DOHH2 (cell line): ENCODE measurements at regions not wholly inside any gene's neighbourhood (a gene's known extent, or its start where the extent isn't known, plus 50 kb on each side); places are given as distances from the start of the nearest gene placed in this dataset.

Experiments used
- H3F3A ChIP-seq: fragments of 200-600 bp; sonication (generic), shearing (Covaris generic); 2 replicates; pipeline ENCODE4 v1.6.0; 2016; ENCODE audit warnings: antibody characterized with exemption, mild to moderate bottlenecking; ENCODE audit not compliant: control insufficient read depth, insufficient read depth
- H3K27ac ChIP-seq: fragments of 200-600 bp; sonication (generic); 2 replicates; pipeline ENCODE4 v1.5.1; 2014; ENCODE audit warnings: low read depth, mild to moderate bottlenecking, low read length, moderate library complexity
- H3K27me3 ChIP-seq: fragments of 200-600 bp; sonication (generic); 2 replicates; pipeline ENCODE4 v1.6.1; 2014; ENCODE audit warnings: mild to moderate bottlenecking, low read length, mixed read lengths; ENCODE audit not compliant: control insufficient read depth
- H3K36me3 ChIP-seq: fragments of 200-600 bp; sonication (generic); 2 replicates; pipeline ENCODE4 v1.6.1; 2014; ENCODE audit warnings: mild to moderate bottlenecking, low read length, moderate library complexity, mixed read lengths; ENCODE audit not compliant: control insufficient read depth
- H3K4me1 ChIP-seq: fragments of 200-600 bp; sonication (generic); 2 replicates; pipeline ENCODE4 v1.6.1; 2014; ENCODE audit warnings: mild to moderate bottlenecking, low read length, mixed read lengths; ENCODE audit not compliant: control insufficient read depth
- H3K4me2 ChIP-seq: fragments of 200-600 bp; sonication (generic); 2 replicates; pipeline ENCODE4 v1.6.0; 2014; ENCODE audit warnings: mild to moderate bottlenecking, low read length, moderate library complexity
- H3K4me3 ChIP-seq: fragments of 200-600 bp; sonication (generic); 2 replicates; pipeline ENCODE4 v1.5.1; 2014; ENCODE audit warnings: mild to moderate bottlenecking, low read length, mixed read lengths
- H3K79me2 ChIP-seq: fragments of 200-600 bp; sonication (generic); 2 replicates; pipeline ENCODE4 v1.6.1; 2014; ENCODE audit warnings: mild to moderate bottlenecking, low read length, mixed read lengths; ENCODE audit not compliant: control insufficient read depth
- H3K9me2 ChIP-seq: fragments of 200-600 bp; sonication (generic); replicated peaks from 2 replicates; pipeline ENCODE4 v1.6.1; 2014; ENCODE audit warnings: mild to moderate bottlenecking, low read length, mixed read lengths; ENCODE audit not compliant: control insufficient read depth
- H3K9me3 ChIP-seq: fragments of 200-600 bp; sonication (generic); 2 replicates; pipeline ENCODE4 v1.6.1; 2014; ENCODE audit warnings: antibody characterized with exemption, low read length, mixed read lengths; ENCODE audit not compliant: control insufficient read depth, insufficient read depth
- H4K20me1 ChIP-seq: fragments of 200-600 bp; sonication (generic); 2 replicates; pipeline ENCODE4 v1.6.0; 2014; ENCODE audit warnings: low read depth, mild to moderate bottlenecking, antibody characterized with exemption, low read length, moderate library complexity; ENCODE audit not compliant: control insufficient read depth, insufficient read depth
- CTCF ChIP-seq: fragments of 200-600 bp; sonication (generic); IDR thresholded peaks from one replicate; pipeline ENCODE4 v1.5.1; 2014; ENCODE audit warnings: antibody characterized with exemption, mild to moderate bottlenecking, low read depth, low read length; ENCODE audit not compliant: poor library complexity, severe bottlenecking
- EZH2phosphoT487 ChIP-seq: fragments of 200-600 bp; sonication (generic); IDR thresholded peaks from 2 replicates; pipeline ENCODE4 v1.6.1; 2017; ENCODE audit warnings: borderline replicate concordance, mild to moderate bottlenecking, antibody characterized with exemption, low read length, moderate library complexity, mixed read lengths

DNA sequence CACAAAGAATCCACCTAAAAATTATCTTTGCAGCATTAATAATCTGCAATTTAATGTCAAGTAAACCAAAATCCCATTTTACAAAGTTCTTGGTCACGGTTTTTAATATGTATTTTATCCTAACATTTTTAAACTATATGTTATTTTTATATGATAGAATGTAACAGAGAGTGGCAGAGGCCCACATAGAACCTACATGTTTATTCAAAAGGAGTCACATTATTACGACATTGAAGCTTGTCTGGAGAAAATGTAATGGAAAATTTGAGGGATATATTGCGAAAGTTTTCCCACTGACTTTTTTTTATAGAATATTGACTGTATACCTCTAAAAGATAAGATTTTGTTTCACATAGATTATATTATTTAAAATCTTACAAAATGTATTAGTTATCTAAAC lies 89.7 kb upstream of the COL3A1 start:
- Histone ChIP-seq H3K4me1 (no peaks in the 10 kb centered on the region), H3K27me3 (no peaks in the 10 kb centered on the region), H3K4me2 (no peak overlapping the region), H3F3A (no peaks in the 10 kb centered on the region), H3K36me3 (no peaks in the 10 kb centered on the region), H3K79me2 (no peaks in the 10 kb centered on the region), H3K27ac (no peak overlapping the region), H3K4me3 (no peak overlapping the region), H3K9me3 (no peaks in the 10 kb centered on the region), H4K20me1 (no peaks in the 10 kb centered on the region), H3K9me2 (no peaks in the 10 kb centered on the region)
- TF ChIP-seq EZH2phosphoT487 (no peak), CTCF (no peak)

- Histone ChIP-seq H3K9me3 (no peaks in the 10 kb centered on the region), H3K4me2 (no peak overlapping the region), H4K20me1 (no peaks in the 10 kb centered on the region), H3K27ac (no peak overlapping the region), H3K4me3 (no peak overlapping the region), H3K9me2 (no peaks in the 10 kb centered on the region), H3K27me3 (no peaks in the 10 kb centered on the region), H3K79me2 (no peaks in the 10 kb centered on the region), H3F3A (no peaks in the 10 kb centered on the region), H3K4me1 (no peaks in the 10 kb centered on the region), H3K36me3 (no peaks in the 10 kb centered on the region)
- TF ChIP-seq CTCF: no peak
- TF ChIP-seq EZH2phosphoT487: no peak
Measured at GRCh38 chr2:188889187-188889586, 85.0 kb upstream of the COL3A1 start.

- no peak for TF ChIP-seq CTCF
- no peak for TF ChIP-seq EZH2phosphoT487
- Histone ChIP-seq H3K4me2 (no peak overlapping the region), H3K4me1 (no peaks in the 10 kb centered on the region), H3K27ac (no peak overlapping the region), H3K79me2 (no peaks in the 10 kb centered on the region), H3K4me3 (no peak overlapping the region), H3K9me3 (no peaks in the 10 kb centered on the region), H3K36me3 (no peaks in the 10 kb centered on the region), H3K9me2 (no peaks in the 10 kb centered on the region), H4K20me1 (no peaks in the 10 kb centered on the region), H3K27me3 (no peaks in the 10 kb centered on the region), H3F3A (no peaks in the 10 kb centered on the region)
Measured at GRCh38 chr2:188890755-188891154, 83.4 kb upstream of the COL3A1 start.

GRCh38 chr2:188892636-188893035 lies 81.5 kb upstream of the COL3A1 start:
- Histone ChIP-seq H3K9me3 (no peaks in the 10 kb centered on the region), H3K27me3 (no peaks in the 10 kb centered on the region), H3K4me2 (no peak overlapping the region), H3K36me3 (no peaks in the 10 kb centered on the region), H3K27ac (no peak overlapping the region), H4K20me1 (no peaks in the 10 kb centered on the region), H3K79me2 (no peaks in the 10 kb centered on the region), H3F3A (no peaks in the 10 kb centered on the region), H3K4me3 (no peak overlapping the region), H3K4me1 (no peaks in the 10 kb centered on the region), H3K9me2 (no peaks in the 10 kb centered on the region)
- TF ChIP-seq EZH2phosphoT487 (no peak), CTCF (no peak)
